ENCODE measurements at regions not wholly inside any gene's neighbourhood (a gene's known extent, or its start where the extent isn't known, plus 50 kb on each side); places are given as distances from the start of the nearest gene placed in this dataset.

DNA sequence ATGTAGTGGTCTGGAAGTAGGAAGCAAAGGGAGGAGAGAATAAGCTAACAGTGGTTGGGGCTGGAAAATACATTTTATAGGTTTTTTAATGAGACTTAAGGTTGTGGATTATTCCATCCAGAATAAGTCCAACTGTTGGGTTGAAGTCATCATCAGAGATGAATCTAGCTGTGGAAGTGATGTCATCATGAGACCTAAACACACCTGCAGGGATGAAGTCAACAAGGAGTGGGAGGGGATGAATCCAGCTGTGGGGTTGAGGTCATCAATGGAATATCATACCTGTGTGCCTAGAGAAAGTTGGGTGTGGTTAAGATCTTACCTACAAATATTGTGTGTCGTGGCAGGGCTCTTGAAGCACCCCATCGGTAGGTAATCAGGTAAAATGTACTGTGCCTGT is 730.7 kb downstream of the RFPL4B start:
- TF ChIP-seq, protein P1, sequence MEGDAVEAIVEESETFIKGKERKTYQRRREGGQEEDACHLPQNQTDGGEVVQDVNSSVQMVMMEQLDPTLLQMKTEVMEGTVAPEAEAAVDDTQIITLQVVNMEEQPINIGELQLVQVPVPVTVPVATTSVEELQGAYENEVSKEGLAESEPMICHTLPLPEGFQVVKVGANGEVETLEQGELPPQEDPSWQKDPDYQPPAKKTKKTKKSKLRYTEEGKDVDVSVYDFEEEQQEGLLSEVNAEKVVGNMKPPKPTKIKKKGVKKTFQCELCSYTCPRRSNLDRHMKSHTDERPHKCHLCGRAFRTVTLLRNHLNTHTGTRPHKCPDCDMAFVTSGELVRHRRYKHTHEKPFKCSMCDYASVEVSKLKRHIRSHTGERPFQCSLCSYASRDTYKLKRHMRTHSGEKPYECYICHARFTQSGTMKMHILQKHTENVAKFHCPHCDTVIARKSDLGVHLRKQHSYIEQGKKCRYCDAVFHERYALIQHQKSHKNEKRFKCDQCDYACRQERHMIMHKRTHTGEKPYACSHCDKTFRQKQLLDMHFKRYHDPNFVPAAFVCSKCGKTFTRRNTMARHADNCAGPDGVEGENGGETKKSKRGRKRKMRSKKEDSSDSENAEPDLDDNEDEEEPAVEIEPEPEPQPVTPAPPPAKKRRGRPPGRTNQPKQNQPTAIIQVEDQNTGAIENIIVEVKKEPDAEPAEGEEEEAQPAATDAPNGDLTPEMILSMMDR (IDR thresholded peaks at IDR 0.05) = no peak
- no peak for TF ChIP-seq POLR2A (IDR thresholded peaks at IDR 0.05)
